Midbrain (tissue), 1 donor: ENCODE measurements at regions not wholly inside any gene's neighbourhood (a gene's known extent, or its start where the extent isn't known, plus 50 kb on each side); places are given as distances from the start of the nearest gene placed in this dataset.

Experiments
- DNase-seq: peaks from one replicate; lab custom pipeline; 2025; lab: John Stamatoyannopoulos, UW

- DNase-seq, result no peak
These were observed 664.4 kb downstream of the PTPRU start for GRCh38 chr1:29900712-29901111.

- DNase-seq, result no peak
These were observed 663.9 kb downstream of the PTPRU start for GRCh38 chr1:29900104-29900679.

- DNase-seq, result no peak
These were observed 660.7 kb downstream of the PTPRU start for GRCh38 chr1:29896791-29897714.

GRCh38 chr1:29896300-29896699, 660.0 kb downstream of the PTPRU start:
- DNase-seq, result no peak

GRCh38 chr1:29895201-29895600, 658.9 kb downstream of the PTPRU start:
- no peak for DNase-seq

- DNase-seq, result no peak
These were observed 658.0 kb downstream of the PTPRU start for GRCh38 chr1:29894311-29894710.

- no peak for DNase-seq
These were observed 657.5 kb downstream of the PTPRU start for GRCh38 chr1:29893806-29894205.

- DNase-seq, result no peak
These were observed 656.9 kb downstream of the PTPRU start for GRCh38 chr1:29893046-29893723.

GRCh38 chr1:29892247-29892646, 655.9 kb downstream of the PTPRU start:
- no peak for DNase-seq

- DNase-seq, result no peak
These were observed 654.1 kb downstream of the PTPRU start for GRCh38 chr1:29890201-29890959.

- no peak for DNase-seq
These were observed 653.5 kb downstream of the PTPRU start for GRCh38 chr1:29889776-29890175.

GRCh38 chr1:29884740-29885139, 648.4 kb downstream of the PTPRU start:
- DNase-seq, result no peak

- DNase-seq, result no peak
These were observed 647.7 kb downstream of the PTPRU start for GRCh38 chr1:29883986-29884385.

- no peak for DNase-seq
These were observed 647.1 kb downstream of the PTPRU start for GRCh38 chr1:29883411-29883832.

GRCh38 chr1:29880556-29880955, 644.2 kb downstream of the PTPRU start:
- no peak for DNase-seq

- DNase-seq, result no peak
These were observed 642.9 kb downstream of the PTPRU start for GRCh38 chr1:29879217-29879616.

GRCh38 chr1:29878501-29878900, 642.2 kb downstream of the PTPRU start:
- no peak for DNase-seq

GRCh38 chr1:29876902-29877301, 640.6 kb downstream of the PTPRU start:
- DNase-seq, result no peak

GRCh38 chr1:29876441-29876840, 640.1 kb downstream of the PTPRU start:
- no peak for DNase-seq

- no peak for DNase-seq
These were observed 639.3 kb downstream of the PTPRU start for GRCh38 chr1:29875557-29876028.

- no peak for DNase-seq
These were observed 634.3 kb downstream of the PTPRU start for GRCh38 chr1:29870621-29871020.

- no peak for DNase-seq
These were observed 633.5 kb downstream of the PTPRU start for GRCh38 chr1:29869802-29870201.
